A673 (cell line): ENCODE measurements at regions not wholly inside any gene's neighbourhood (a gene's known extent, or its start where the extent isn't known, plus 50 kb on each side); places are given as distances from the start of the nearest gene placed in this dataset.
A peak's percentile ranks its signal among the peaks of the same experiment; 100 is the strongest.

Experiments used
- BruUV-seq: library from RNA; stranded (reverse); fragments of 400-500 nt; replicated peaks from 2 replicates; lab custom pipeline; 2021; lab: Mats Ljungman, UMichigan
- CTCF ChIA-PET: fragments of 300-600 bp; sonication (Branson Sonifier 250); formaldehyde crosslinking; loops from one replicate; lab custom pipeline; 2022; ENCODE audit warnings: antibody characterized with exemption; lab: Charles Lee
- POLR2A ChIA-PET: fragments of 300-600 bp; sonication (Branson Sonifier 250); formaldehyde crosslinking; loops from one replicate; lab custom pipeline; 2022; ENCODE audit warnings: antibody characterized with exemption; ENCODE audit not compliant: low non-redundant PET; lab: Charles Lee
- DNase-seq: peaks from one replicate; pipeline ENCODE4 v3.0.0-alpha.2; 2015; ENCODE audit warnings: low spot score
- H3K27ac ChIP-seq: fragments of 200-600 bp; sonication (generic); 2 replicates; pipeline ENCODE4 v1.5.1; 2016; ENCODE audit warnings: mixed run types, low read depth, mild to moderate bottlenecking, mixed read lengths, antibody characterized with exemption, low read length; ENCODE audit not compliant: poor library complexity, severe bottlenecking
- H3K27me3 ChIP-seq: fragments of 200-600 bp; sonication (generic); replicated peaks from 2 replicates; pipeline ENCODE4 v1.6.1; 2017; ENCODE audit warnings: mixed run types, low read depth, mild to moderate bottlenecking, mixed read lengths, antibody characterized with exemption, low read length; ENCODE audit not compliant: insufficient read depth, poor library complexity
- H3K36me3 ChIP-seq: fragments of 200-600 bp; sonication (generic); 2 replicates; pipeline ENCODE4 v1.6.1; 2016; ENCODE audit warnings: mixed run types, mild to moderate bottlenecking, mixed read lengths, antibody characterized with exemption, low read length; ENCODE audit not compliant: insufficient read depth, poor library complexity, severe bottlenecking
- H3K4me1 ChIP-seq: fragments of 200-600 bp; sonication (generic); 2 replicates; pipeline ENCODE4 v1.6.1; 2017; ENCODE audit warnings: mixed run types, mild to moderate bottlenecking, mixed read lengths, antibody characterized with exemption, low read length; ENCODE audit not compliant: insufficient read depth, poor library complexity, severe bottlenecking
- H3K4me3 ChIP-seq: fragments of 200-600 bp; sonication (generic); 2 replicates; pipeline ENCODE4 v1.5.1; 2016; ENCODE audit warnings: low read depth, mixed run types, mild to moderate bottlenecking, mixed read lengths, low read length; ENCODE audit not compliant: poor library complexity, severe bottlenecking
- H3K9me3 ChIP-seq: fragments of 200-600 bp; sonication (generic); 2 replicates; pipeline ENCODE4 v1.6.1; 2016; ENCODE audit warnings: mixed run types, low read depth, mild to moderate bottlenecking, mixed read lengths, antibody characterized with exemption, low read length; ENCODE audit not compliant: poor library complexity, severe bottlenecking
- CTCF ChIP-seq: fragments of 300-800, 200-600 bp; sonication (generic); conservative IDR thresholded peaks from 2 replicates; pipeline ENCODE4 v1.5.1; 2017; ENCODE audit warnings: low read depth, mild to moderate bottlenecking, antibody characterized with exemption, low read length, moderate library complexity, mixed read lengths
- EZH2 ChIP-seq: fragments of 200-600 bp; sonication (generic); IDR thresholded peaks from 2 replicates; pipeline ENCODE4 v1.6.1; 2017; ENCODE audit warnings: borderline replicate concordance, low read depth, mild to moderate bottlenecking, mixed read lengths, antibody characterized with exemption, low read length; ENCODE audit not compliant: poor library complexity, severe bottlenecking
- intact Hi-C: fragments of 100-400 bp; cut with micrococcal nuclease; formaldehyde crosslinking; loops from one replicate; pipeline ENCODE4 v1.10.0; 2022; ENCODE audit not compliant: unreplicated experiment

GRCh38 chr5:111673891-111674626, 82.9 kb downstream of the NREP start:
- no peak for DNase-seq
- no peaks in the 10 kb centered on the region for H3K9me3 ChIP-seq
- intact Hi-C loops: no loop called here
- H3K27ac ChIP-seq: no peak overlapping the region
- no peak overlapping the region for H3K4me3 ChIP-seq
- no peaks in the 10 kb centered on the region for H3K36me3 ChIP-seq
- TF ChIP-seq CTCF (no peak), EZH2 (no peak)
- POLR2A ChIA-PET: no interaction called here
- CTCF ChIA-PET: no interaction called here
- H3K4me1 ChIP-seq: no peaks in the 10 kb centered on the region
- H3K27me3 ChIP-seq: no peaks in the 10 kb centered on the region
- BruUV-seq: no TSS peak

GRCh38 chr5:111672099-111672498, 84.9 kb downstream of the NREP start:
- no peaks in the 10 kb centered on the region for H3K27me3 ChIP-seq
- intact Hi-C loops: no loop called here
- ChIA-PET CTCF (no interaction called here), POLR2A (no interaction called here)
- TF ChIP-seq CTCF (no peak), EZH2 (no peak)
- BruUV-seq: no TSS peak
- H3K27ac ChIP-seq: no peak overlapping the region
- H3K36me3 ChIP-seq: no peaks in the 10 kb centered on the region
- H3K4me3 ChIP-seq: no peak overlapping the region
- no peaks in the 10 kb centered on the region for H3K4me1 ChIP-seq
- H3K9me3 ChIP-seq: no peaks in the 10 kb centered on the region
- DNase-seq: no peak

- H3K27me3 ChIP-seq: no peaks in the 10 kb centered on the region
- no peak overlapping the region for H3K4me3 ChIP-seq
- TF ChIP-seq EZH2: no peak
- TF ChIP-seq CTCF: peak; percentile 13; the same call in 1 of the 2 replicates
- ChIA-PET CTCF (no interaction called here), POLR2A (no interaction called here)
- DNase-seq: no peak
- no peaks in the 10 kb centered on the region for H3K4me1 ChIP-seq
- H3K9me3 ChIP-seq: no peaks in the 10 kb centered on the region
- no peak overlapping the region for H3K27ac ChIP-seq
- H3K36me3 ChIP-seq: no peaks in the 10 kb centered on the region
- intact Hi-C loops: no loop called here
- no TSS peak for BruUV-seq
Measured at GRCh38 chr5:111670826-111671492, 86.0 kb downstream of the NREP start.
